ENCODE measurements at regions not wholly inside any gene's neighbourhood (a gene's known extent, or its start where the extent isn't known, plus 50 kb on each side); places are given as distances from the start of the nearest gene placed in this dataset.
A peak's percentile ranks its signal among the peaks of the same experiment; 100 is the strongest.

- DNase-seq (ENCODE audit: extremely low read depth in 1 of 11, low read depth in 9 of 11, low spot score in 4 of 11) = no peak
These were observed 232.7 kb upstream of the CDH5 start for GRCh38 chr16:66133643-66134338.

- DNase-seq (ENCODE audit: extremely low read depth in 1 of 11, low read depth in 9 of 11, low spot score in 4 of 11) = no peak
These were observed 234.6 kb upstream of the CDH5 start for GRCh38 chr16:66131895-66132294.

GRCh38 chr16:66131156-66131807 is 235.2 kb upstream of the CDH5 start:
- no peak for DNase-seq (ENCODE audit: extremely low read depth in 1 of 11, low read depth in 9 of 11, low spot score in 4 of 11)

DNA sequence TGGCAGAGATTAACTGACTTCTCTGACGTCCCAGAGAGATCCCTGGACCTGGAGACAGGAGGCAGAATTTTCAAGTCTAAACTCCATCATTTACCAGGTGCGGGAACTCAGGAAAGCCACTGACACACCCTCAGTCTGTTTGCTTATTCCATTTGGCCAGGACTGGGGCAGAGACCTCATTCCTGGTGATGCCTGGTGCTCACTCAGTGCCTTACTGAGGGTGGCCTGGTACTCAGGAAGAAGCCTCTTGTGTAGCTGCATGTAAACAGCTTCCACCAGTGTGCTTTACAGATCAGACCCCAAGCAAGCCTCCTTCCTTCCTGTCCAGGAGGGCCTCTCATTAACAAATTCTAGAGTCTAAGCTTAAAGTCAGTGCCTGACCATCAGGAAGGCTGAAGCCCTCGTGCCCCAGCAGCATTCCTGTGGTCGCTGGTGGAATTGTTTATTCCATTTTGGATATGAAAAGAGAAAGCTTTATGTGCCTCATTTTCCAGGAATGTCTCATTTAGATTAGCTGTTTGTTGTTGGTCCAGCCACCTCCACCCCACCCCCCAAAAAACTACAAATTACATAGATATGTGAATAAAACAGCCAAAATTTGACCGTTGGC is 236.1 kb upstream of the CDH5 start:
- no peak for DNase-seq (ENCODE audit: extremely low read depth in 1 of 11, low read depth in 9 of 11, low spot score in 4 of 11)

DNA sequence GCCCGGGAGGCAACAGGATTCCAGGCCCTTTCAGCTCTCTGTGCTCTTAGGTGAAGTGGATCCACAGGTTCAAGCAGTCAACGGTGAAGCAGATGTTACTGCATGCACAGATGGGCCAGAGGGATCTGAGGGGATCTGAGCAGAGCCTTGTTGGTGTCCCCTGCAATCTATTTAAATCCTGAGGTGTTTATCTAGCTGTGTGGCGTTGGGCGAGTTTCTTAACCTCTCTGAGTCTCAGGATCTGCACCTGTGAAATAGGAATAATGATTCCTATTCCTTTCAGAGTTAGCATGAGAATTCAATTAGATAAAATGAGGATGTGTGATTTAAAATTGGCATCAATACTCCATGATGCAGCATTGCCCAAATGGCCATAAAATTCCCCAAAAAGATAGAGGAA is 237.3 kb upstream of the CDH5 start:
- DNase-seq (ENCODE audit: extremely low read depth in 1 of 11, low read depth in 9 of 11, low spot score in 4 of 11) = no peak

DNA sequence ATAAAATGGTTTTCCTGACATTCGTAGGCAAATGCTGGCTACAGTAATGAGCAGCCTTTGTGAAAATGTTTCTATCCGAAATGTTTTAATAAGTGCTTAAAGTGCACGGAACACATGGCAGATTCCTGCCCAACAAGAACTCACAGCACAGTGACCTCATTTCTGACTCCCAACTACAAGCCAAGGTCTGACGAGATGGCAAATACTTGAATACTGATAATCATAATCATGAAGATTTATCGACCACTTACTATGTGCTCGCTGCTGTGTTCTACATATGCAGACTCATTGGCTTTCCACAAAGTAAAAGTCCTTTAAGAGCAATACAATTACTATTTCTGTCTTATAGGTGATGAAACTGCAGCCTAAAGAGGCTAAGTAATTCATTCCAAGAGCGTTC is 238.1 kb upstream of the CDH5 start:
- DNase-seq (ENCODE audit: extremely low read depth in 1 of 11, low read depth in 9 of 11, low spot score in 4 of 11) = no peak

DNA sequence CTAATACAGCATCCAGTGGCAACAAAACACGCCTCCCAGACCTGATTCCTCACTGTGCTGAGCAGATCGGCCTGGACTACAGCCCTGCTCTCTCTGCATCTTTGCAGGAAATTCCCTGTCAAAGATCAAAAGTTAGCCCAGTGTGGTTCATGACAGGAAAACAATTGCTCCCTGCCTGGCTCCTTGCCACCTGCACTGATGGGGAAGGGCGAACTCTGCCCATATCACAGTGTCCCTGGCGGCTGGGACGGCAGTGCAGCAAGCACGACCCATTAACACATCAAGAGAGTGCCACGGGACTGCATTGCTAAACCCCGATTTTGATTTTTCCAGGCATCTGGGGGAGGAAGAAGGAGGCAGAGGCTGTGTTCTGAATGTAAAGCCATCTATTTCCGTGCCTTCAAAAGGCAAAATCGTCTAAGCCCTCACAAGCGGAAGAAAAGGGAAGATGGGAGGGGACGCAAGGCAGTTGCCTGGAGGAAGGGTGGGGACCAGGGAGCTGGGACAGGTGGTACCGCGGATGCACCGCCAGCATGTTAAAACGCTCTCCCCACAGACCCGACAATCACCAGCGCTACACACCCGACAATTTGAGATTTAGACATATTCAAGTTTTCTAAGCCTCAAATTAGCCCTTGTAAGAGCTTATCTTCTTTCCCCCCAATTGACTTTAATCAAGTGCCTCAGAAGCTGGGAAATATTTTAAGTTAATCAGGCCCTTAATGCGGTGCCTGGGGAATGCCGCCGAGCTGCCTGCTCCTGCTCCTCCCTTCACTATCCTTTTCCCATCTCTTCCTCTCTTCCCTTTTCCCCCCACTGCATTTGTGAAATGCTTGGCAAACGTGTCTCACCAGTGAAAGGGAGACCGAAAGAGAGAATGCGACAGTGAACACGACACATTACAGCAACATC is 238.8 kb upstream of the CDH5 start:
- peak in 6 of 11 donors; percentile 20 to 47 (median 42) for DNase-seq (ENCODE audit: extremely low read depth in 1 of 11, low read depth in 9 of 11, low spot score in 4 of 11)

- DNase-seq (ENCODE audit: extremely low read depth in 1 of 11, low read depth in 9 of 11, low spot score in 4 of 11) = no peak
These were observed 245.0 kb upstream of the CDH5 start for GRCh38 chr16:66121466-66121865.

DNA sequence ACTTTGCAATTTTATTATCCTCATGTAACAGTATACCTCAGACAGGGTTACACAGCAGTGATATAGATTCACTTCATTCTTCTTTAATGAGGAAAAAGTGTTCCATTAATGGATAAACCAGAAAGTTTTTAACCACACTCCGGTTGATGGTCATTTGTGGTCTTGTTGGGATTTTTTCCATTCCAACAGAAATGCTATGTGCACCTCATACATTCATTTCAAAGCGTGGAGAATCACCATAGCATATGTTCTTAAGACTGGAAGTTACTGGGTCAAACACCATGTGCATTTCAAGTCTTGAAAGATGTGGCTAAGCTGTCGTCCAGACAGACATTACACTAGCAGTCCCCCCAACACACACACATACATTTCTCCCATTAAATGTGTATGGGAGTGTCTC is 245.8 kb upstream of the CDH5 start:
- no peak for DNase-seq (ENCODE audit: extremely low read depth in 1 of 11, low read depth in 9 of 11, low spot score in 4 of 11)

- no peak for DNase-seq (ENCODE audit: extremely low read depth in 1 of 11, low read depth in 9 of 11, low spot score in 4 of 11)
These were observed 250.1 kb upstream of the CDH5 start for GRCh38 chr16:66116163-66117002.

DNA sequence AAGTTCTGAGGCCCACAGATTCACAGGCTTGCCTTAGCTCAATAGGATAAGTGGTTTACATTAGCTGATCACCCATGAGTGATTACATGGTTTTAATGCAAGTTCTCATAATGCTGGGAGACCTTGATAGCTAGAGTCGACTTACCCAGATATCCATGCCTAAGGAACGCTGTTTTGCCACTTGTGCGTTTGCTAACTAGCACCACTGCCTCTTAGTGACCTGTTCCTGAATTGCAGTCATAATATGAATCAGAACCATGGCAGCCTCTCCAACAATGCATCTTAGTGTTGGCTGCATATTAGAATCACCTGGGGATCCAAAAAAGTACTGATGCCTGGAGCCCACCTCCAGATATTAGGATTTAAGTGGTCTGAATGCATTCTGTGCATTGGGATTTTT is 251.1 kb upstream of the CDH5 start:
- DNase-seq (ENCODE audit: extremely low read depth in 1 of 11, low read depth in 9 of 11, low spot score in 4 of 11) = no peak

DNA sequence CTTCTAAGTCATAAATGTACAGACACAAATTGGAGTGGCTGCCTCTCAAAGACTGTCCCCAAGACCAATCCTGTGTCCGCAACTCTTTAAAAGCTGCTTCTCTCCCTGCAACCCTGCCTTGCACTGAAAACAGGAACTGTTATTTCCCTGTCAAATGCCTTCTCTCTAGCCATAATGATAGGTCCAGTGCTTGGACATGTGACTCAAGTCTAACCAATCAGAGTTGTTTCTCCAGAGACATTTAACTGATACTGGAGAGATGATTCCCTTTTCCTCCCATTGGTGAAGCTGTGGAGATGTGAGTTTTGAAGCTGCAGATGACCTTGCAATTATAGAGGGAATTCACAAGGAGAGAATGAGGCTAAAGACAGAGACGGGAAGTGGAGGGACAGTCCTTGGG is 253.3 kb upstream of the CDH5 start:
- DNase-seq (ENCODE audit: extremely low read depth in 1 of 11, low read depth in 9 of 11, low spot score in 4 of 11) = no peak

GRCh38 chr16:66109677-66110076 is 256.8 kb upstream of the CDH5 start:
- DNase-seq (ENCODE audit: extremely low read depth in 1 of 11, low read depth in 9 of 11, low spot score in 4 of 11) = no peak

GRCh38 chr16:66107661-66108060 is 258.8 kb upstream of the CDH5 start:
- no peak for DNase-seq (ENCODE audit: extremely low read depth in 1 of 11, low read depth in 9 of 11, low spot score in 4 of 11)

- no peak for DNase-seq (ENCODE audit: extremely low read depth in 1 of 11, low read depth in 9 of 11, low spot score in 4 of 11)
These were observed 263.3 kb upstream of the CDH5 start for GRCh38 chr16:66103211-66103610.

DNA sequence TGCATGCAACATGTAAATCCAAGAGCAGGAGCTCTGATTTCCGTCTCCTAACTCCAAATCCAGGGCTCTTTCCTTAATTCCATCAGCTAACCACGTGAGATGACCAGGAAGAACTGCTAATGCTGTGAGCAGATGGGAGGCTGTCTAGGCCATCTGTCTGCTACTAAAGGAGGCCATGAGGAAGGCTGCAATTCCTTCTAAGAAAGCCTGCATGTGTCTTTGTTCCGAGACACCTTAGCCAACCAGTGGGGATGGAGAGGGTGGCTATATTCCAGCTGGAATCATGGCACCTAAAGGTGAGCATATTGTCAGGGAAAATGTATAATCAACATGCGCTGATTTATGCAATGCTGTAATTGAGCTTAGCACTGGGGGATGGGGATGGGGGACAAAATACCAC is 267.2 kb upstream of the CDH5 start:
- DNase-seq (ENCODE audit: extremely low read depth in 1 of 11, low read depth in 9 of 11, low spot score in 4 of 11) = no peak

DNA sequence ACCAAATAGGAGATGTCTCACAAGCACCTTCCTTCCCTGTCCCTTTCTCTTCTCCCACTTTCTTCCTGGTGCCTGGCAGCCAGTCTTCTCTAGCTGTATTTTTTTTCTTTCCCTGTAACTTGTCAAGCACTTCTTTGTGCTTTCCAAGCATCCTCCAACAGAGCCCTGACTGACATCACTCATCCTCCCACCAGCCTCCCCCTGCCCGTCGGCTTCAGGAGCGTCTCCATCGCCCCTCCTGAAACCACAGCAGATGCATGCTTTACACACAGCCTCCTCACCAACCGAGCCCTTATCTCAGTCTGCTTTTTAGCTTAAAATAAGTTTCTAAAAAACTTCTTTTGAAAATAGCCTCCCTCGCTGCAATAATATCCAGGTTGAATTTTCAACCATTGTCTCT is 268.7 kb upstream of the CDH5 start:
- peak in 1 of 11 donors; percentile 15 for DNase-seq (ENCODE audit: extremely low read depth in 1 of 11, low read depth in 9 of 11, low spot score in 4 of 11)

GRCh38 chr16:66095676-66096075 is 270.8 kb upstream of the CDH5 start:
- no peak for DNase-seq (ENCODE audit: extremely low read depth in 1 of 11, low read depth in 9 of 11, low spot score in 4 of 11)

GRCh38 chr16:66093191-66093590 is 273.3 kb upstream of the CDH5 start:
- DNase-seq (ENCODE audit: extremely low read depth in 1 of 11, low read depth in 9 of 11, low spot score in 4 of 11) = no peak

Data from renal cortex interstitium (tissue), 11 donors.